HepG2 (cell line): ENCODE measurements at regions not wholly inside any gene's neighbourhood (a gene's known extent, or its start where the extent isn't known, plus 50 kb on each side); places are given as distances from the start of the nearest gene placed in this dataset.
A peak's percentile ranks its signal among the peaks of the same experiment; 100 is the strongest.

Experiments used
- AHR ChIP-seq: IDR thresholded peaks from 2 replicates; pipeline ENCODE4 v1.6.1; 2018; ENCODE audit warnings: missing genetic modification reagents, missing compliant biosample characterization
- DMAP1 ChIP-seq: IDR thresholded peaks from 2 replicates; pipeline ENCODE4 v1.6.1; 2016
- FOXP1 ChIP-seq, 2 experiments: fragments of 450-650 bp in 1 of 2; IDR thresholded peaks; 2 replicates each; pipeline ENCODE4 v1.6.1; 2017 to 2018; ENCODE audit warnings: antibody characterized with exemption in 1 of 2
- MED8 ChIP-seq: sonication (generic); formaldehyde crosslinking; IDR thresholded peaks from 2 replicates; pipeline ENCODE4 v1.8.1; 2023; ENCODE audit warnings: mild to moderate bottlenecking, missing genetic modification reagents; ENCODE audit not compliant: insufficient replicate concordance
- YEATS2 ChIP-seq: sonication (generic); formaldehyde crosslinking; IDR thresholded peaks from 2 replicates; pipeline ENCODE4 v1.4.0; 2020; ENCODE audit warnings: missing genetic modification reagents, borderline replicate concordance
- ZFP37 ChIP-seq: sonication (generic); formaldehyde crosslinking; IDR thresholded peaks from 2 replicates; pipeline ENCODE4 v1.4.0; 2020; ENCODE audit warnings: missing genetic modification reagents, borderline replicate concordance
- ZNF230 ChIP-seq: sonication (generic); formaldehyde crosslinking; IDR thresholded peaks from 2 replicates; pipeline ENCODE4 v1.4.0; 2020; ENCODE audit warnings: mild to moderate bottlenecking, missing genetic modification reagents
- TF ChIP-seq, protein P1 (sequence below): sonication (generic); formaldehyde crosslinking; IDR thresholded peaks from 2 replicates; pipeline ENCODE4 v1.4.0; 2020; ENCODE audit warnings: missing genetic modification reagents
- TF ChIP-seq, protein P2 (sequence below): sonication (generic); formaldehyde crosslinking; IDR thresholded peaks from 2 replicates; pipeline ENCODE4 v1.9.0; 2021; ENCODE audit warnings: missing genetic modification reagents, borderline replicate concordance
- TF ChIP-seq, protein P3 (sequence below): sonication (generic); formaldehyde crosslinking; IDR thresholded peaks from 2 replicates; pipeline ENCODE4 v1.4.0; 2020; ENCODE audit warnings: mild to moderate bottlenecking, missing genetic modification reagents, borderline replicate concordance
- TF ChIP-seq, protein P4 (sequence below): sonication (generic); formaldehyde crosslinking; IDR thresholded peaks from 2 replicates; pipeline ENCODE4 v1.5.1; 2020; ENCODE audit warnings: mild to moderate bottlenecking, missing genetic modification reagents, borderline replicate concordance
- TF ChIP-seq, protein P5 (sequence below): sonication (generic); formaldehyde crosslinking; IDR thresholded peaks from 2 replicates; pipeline ENCODE4 v1.9.0; 2022; ENCODE audit warnings: low read depth, missing genetic modification reagents
- TF ChIP-seq, protein P6 (sequence below): sonication (generic); formaldehyde crosslinking; IDR thresholded peaks from 2 replicates; pipeline ENCODE4 v1.5.0; 2020; ENCODE audit warnings: missing genetic modification reagents

DNA sequence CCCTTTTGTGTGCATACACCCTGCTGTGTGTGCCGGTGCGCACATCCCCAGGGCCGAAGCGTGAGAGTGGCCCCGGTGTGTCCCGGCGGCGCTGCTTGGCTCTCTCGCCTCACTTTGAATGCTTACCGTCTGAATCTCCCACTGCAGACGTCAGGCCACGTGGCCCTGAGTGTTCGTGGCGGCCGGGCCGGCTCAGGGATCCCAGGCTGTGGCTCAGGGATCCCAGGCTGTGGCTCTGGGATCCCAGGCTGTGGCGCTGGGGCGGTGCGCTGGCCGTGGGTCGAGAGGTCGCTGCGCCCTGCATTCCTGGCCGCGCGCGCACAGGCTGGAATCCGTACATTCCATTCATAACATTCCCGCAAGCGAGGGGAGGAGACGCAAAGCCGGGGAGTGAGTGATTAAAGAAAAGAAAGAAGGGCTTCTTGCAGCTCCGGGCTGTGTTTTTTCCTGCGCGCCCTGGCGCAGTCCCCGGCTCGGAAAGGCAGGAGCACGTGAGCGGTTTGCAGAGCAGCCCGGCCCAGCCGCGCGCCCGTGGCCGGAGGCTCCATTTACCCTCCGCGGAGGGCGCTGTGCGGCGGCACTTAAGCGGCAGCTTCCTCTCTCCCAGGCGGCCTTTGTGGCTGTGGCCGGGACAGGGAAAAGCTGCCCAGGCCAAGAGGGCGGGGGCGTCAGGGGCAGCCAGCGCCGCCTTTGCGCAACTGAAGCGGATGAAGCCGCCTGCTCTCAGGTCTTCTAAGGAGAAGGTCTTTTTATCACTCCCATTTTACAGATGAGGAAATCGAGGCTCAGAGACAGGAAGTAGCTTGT lies 87.0 kb upstream of the ALDH1L1 start (continued):
- TF ChIP-seq AHR (0 out of 2 replicates have a peak, but pooled peaks have one; percentile 12), FOXP1 (IDR thresholded peaks at IDR 0.05) (no peak), FOXP1 (CRISPR knock-in tag; IDR thresholded peaks at IDR 0.05) (peak; percentile 26; the same call in 1 of the 2 replicates), ZFP37 (no peak), ZNF230 (CRISPR knock-in tag) (peak; percentile 54; the same call in 1 of the 2 replicates), YEATS2 (CRISPR knock-in tag) (peak; percentile 27; the same call in 1 of the 2 replicates), DMAP1 (CRISPR knock-in tag) (peak; percentile 61; the same call in 1 of the 2 replicates), MED8 (CRISPR knock-in tag) (peak; percentile 26)
- TF ChIP-seq, protein P1, sequence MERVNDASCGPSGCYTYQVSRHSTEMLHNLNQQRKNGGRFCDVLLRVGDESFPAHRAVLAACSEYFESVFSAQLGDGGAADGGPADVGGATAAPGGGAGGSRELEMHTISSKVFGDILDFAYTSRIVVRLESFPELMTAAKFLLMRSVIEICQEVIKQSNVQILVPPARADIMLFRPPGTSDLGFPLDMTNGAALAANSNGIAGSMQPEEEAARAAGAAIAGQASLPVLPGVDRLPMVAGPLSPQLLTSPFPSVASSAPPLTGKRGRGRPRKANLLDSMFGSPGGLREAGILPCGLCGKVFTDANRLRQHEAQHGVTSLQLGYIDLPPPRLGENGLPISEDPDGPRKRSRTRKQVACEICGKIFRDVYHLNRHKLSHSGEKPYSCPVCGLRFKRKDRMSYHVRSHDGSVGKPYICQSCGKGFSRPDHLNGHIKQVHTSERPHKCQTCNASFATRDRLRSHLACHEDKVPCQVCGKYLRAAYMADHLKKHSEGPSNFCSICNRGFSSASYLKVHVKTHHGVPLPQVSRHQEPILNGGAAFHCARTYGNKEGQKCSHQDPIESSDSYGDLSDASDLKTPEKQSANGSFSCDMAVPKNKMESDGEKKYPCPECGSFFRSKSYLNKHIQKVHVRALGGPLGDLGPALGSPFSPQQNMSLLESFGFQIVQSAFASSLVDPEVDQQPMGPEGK (CRISPR knock-in tag): peak; percentile 61
- TF ChIP-seq, protein P2, sequence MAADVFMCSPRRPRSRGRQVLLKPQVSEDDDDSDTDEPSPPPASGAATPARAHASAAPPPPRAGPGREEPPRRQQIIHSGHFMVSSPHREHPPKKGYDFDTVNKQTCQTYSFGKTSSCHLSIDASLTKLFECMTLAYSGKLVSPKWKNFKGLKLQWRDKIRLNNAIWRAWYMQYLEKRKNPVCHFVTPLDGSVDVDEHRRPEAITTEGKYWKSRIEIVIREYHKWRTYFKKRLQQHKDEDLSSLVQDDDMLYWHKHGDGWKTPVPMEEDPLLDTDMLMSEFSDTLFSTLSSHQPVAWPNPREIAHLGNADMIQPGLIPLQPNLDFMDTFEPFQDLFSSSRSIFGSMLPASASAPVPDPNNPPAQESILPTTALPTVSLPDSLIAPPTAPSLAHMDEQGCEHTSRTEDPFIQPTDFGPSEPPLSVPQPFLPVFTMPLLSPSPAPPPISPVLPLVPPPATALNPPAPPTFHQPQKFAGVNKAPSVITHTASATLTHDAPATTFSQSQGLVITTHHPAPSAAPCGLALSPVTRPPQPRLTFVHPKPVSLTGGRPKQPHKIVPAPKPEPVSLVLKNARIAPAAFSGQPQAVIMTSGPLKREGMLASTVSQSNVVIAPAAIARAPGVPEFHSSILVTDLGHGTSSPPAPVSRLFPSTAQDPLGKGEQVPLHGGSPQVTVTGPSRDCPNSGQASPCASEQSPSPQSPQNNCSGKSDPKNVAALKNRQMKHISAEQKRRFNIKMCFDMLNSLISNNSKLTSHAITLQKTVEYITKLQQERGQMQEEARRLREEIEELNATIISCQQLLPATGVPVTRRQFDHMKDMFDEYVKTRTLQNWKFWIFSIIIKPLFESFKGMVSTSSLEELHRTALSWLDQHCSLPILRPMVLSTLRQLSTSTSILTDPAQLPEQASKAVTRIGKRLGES (CRISPR knock-in tag): no peak
- TF ChIP-seq, protein P3, sequence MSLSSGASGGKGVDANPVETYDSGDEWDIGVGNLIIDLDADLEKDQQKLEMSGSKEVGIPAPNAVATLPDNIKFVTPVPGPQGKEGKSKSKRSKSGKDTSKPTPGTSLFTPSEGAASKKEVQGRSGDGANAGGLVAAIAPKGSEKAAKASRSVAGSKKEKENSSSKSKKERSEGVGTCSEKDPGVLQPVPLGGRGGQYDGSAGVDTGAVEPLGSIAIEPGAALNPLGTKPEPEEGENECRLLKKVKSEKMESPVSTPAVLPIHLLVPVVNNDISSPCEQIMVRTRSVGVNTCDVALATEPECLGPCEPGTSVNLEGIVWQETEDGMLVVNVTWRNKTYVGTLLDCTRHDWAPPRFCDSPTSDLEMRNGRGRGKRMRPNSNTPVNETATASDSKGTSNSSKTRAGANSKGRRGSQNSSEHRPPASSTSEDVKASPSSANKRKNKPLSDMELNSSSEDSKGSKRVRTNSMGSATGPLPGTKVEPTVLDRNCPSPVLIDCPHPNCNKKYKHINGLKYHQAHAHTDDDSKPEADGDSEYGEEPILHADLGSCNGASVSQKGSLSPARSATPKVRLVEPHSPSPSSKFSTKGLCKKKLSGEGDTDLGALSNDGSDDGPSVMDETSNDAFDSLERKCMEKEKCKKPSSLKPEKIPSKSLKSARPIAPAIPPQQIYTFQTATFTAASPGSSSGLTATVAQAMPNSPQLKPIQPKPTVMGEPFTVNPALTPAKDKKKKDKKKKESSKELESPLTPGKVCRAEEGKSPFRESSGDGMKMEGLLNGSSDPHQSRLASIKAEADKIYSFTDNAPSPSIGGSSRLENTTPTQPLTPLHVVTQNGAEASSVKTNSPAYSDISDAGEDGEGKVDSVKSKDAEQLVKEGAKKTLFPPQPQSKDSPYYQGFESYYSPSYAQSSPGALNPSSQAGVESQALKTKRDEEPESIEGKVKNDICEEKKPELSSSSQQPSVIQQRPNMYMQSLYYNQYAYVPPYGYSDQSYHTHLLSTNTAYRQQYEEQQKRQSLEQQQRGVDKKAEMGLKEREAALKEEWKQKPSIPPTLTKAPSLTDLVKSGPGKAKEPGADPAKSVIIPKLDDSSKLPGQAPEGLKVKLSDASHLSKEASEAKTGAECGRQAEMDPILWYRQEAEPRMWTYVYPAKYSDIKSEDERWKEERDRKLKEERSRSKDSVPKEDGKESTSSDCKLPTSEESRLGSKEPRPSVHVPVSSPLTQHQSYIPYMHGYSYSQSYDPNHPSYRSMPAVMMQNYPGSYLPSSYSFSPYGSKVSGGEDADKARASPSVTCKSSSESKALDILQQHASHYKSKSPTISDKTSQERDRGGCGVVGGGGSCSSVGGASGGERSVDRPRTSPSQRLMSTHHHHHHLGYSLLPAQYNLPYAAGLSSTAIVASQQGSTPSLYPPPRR (CRISPR knock-in tag): no peak
- TF ChIP-seq, protein P4, sequence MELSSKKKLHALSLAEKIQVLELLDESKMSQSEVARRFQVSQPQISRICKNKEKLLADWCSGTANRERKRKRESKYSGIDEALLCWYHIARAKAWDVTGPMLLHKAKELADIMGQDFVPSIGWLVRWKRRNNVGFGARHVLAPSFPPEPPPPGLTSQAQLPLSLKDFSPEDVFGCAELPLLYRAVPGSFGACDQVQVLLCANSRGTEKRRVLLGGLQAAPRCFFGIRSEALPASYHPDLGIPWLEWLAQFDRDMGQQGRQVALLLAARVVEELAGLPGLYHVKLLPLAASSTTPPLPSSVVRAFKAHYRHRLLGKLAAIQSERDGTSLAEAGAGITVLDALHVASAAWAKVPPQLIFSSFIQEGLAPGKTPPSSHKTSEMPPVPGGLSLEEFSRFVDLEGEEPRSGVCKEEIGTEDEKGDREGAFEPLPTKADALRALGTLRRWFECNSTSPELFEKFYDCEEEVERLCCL: 0 out of 2 replicates have a peak, but pooled peaks have one; percentile 25
- TF ChIP-seq, protein P5, sequence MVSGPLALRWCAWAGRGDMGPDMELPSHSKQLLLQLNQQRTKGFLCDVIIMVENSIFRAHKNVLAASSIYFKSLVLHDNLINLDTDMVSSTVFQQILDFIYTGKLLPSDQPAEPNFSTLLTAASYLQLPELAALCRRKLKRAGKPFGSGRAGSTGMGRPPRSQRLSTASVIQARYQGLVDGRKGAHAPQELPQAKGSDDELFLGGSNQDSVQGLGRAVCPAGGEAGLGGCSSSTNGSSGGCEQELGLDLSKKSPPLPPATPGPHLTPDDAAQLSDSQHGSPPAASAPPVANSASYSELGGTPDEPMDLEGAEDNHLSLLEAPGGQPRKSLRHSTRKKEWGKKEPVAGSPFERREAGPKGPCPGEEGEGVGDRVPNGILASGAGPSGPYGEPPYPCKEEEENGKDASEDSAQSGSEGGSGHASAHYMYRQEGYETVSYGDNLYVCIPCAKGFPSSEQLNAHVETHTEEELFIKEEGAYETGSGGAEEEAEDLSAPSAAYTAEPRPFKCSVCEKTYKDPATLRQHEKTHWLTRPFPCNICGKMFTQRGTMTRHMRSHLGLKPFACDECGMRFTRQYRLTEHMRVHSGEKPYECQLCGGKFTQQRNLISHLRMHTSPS (CRISPR knock-in tag): peak; percentile 66
- TF ChIP-seq, protein P6, sequence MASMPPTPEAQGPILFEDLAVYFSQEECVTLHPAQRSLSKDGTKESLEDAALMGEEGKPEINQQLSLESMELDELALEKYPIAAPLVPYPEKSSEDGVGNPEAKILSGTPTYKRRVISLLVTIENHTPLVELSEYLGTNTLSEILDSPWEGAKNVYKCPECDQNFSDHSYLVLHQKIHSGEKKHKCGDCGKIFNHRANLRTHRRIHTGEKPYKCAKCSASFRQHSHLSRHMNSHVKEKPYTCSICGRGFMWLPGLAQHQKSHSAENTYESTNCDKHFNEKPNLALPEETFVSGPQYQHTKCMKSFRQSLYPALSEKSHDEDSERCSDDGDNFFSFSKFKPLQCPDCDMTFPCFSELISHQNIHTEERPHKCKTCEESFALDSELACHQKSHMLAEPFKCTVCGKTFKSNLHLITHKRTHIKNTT (CRISPR knock-in tag): no peak
